WTC11 (cell line): ENCODE measurements at regions not wholly inside any gene's neighbourhood (a gene's known extent, or its start where the extent isn't known, plus 50 kb on each side); places are given as distances from the start of the nearest gene placed in this dataset.

ENCODE experiments used
- ATAC-seq: fragments of 200-7000 bp; cut with Tn5 transposase; 2 replicates; pipeline ENCODE4 v1.10.0; 2021; ENCODE audit warnings: mild to moderate bottlenecking, moderate library complexity
- CTCF ChIA-PET: fragments of 300-600 bp; sonication (Branson Sonifier 250); formaldehyde crosslinking; loops from one replicate; lab custom pipeline; 2021; ENCODE audit warnings: antibody characterized with exemption; lab: Charles Lee
- POLR2A ChIA-PET: fragments of 350-600 bp; sonication (Branson Sonifier 250); formaldehyde crosslinking; loops from one replicate; lab custom pipeline; 2021; ENCODE audit warnings: antibody characterized with exemption; lab: Charles Lee
- DNase-seq: peaks from one replicate; pipeline ENCODE4 v3.0.0; 2021; ENCODE audit warnings: low spot score
- H3K27ac Mint-ChIP-seq: 2 replicates; pipeline ENCODE4 v1.8.0; 2021; ENCODE audit warnings: mixed read lengths
- H3K27me3 Mint-ChIP-seq: 2 replicates; pipeline ENCODE4 v1.8.0; 2021; ENCODE audit warnings: low read depth, mild to moderate bottlenecking, moderate library complexity, mixed read lengths
- H3K36me3 Mint-ChIP-seq: 2 replicates; pipeline ENCODE4 v1.8.0; 2021; ENCODE audit warnings: mixed read lengths
- H3K4me1 Mint-ChIP-seq: 2 replicates; pipeline ENCODE4 v1.8.0; 2022; ENCODE audit warnings: mixed read lengths
- H3K4me3 Mint-ChIP-seq: 2 replicates; pipeline ENCODE4 v1.8.0; 2021; ENCODE audit warnings: mild to moderate bottlenecking, moderate library complexity, mixed read lengths
- H3K9me3 Mint-ChIP-seq: 2 replicates; pipeline ENCODE4 v1.8.0; 2021; ENCODE audit warnings: mixed read lengths
- ETV6 ChIP-seq: sonication (generic); formaldehyde crosslinking; IDR thresholded peaks from 2 replicates; pipeline ENCODE4 v1.8.1; 2022; ENCODE audit warnings: mild to moderate bottlenecking, missing genetic modification reagents
- FOXJ3 ChIP-seq: sonication (generic); formaldehyde crosslinking; IDR thresholded peaks from 2 replicates; pipeline ENCODE4 v1.9.0; 2021; ENCODE audit warnings: missing genetic modification reagents, mild to moderate bottlenecking, borderline replicate concordance
- GRHL2 ChIP-seq: fragments of 250-450 bp; sonication (Bioruptor Pico); IDR thresholded peaks from 2 replicates; pipeline ENCODE4 v1.8.0; 2022; ENCODE audit warnings: mild to moderate bottlenecking, moderate library complexity; ENCODE audit not compliant: insufficient replicate concordance, severe bottlenecking
- IRF2 ChIP-seq: sonication (generic); formaldehyde crosslinking; IDR thresholded peaks from 2 replicates; pipeline ENCODE4 v1.8.0; 2022; ENCODE audit warnings: low read depth, missing genetic modification reagents, borderline replicate concordance
- RELA ChIP-seq: sonication (generic); formaldehyde crosslinking; IDR thresholded peaks from 2 replicates; pipeline ENCODE4 v1.8.1; 2022; ENCODE audit warnings: missing genetic modification reagents, mild to moderate bottlenecking, borderline replicate concordance
- SMAD4 ChIP-seq: sonication (generic); formaldehyde crosslinking; IDR thresholded peaks from 2 replicates; pipeline ENCODE4 v1.8.0; 2022; ENCODE audit warnings: mild to moderate bottlenecking, missing genetic modification reagents
- TCF7 ChIP-seq: sonication (generic); formaldehyde crosslinking; IDR thresholded peaks from 2 replicates; pipeline ENCODE4 v1.8.0; 2022; ENCODE audit warnings: mild to moderate bottlenecking, low read depth, missing genetic modification reagents, moderate library complexity
- TP53 ChIP-seq: sonication (generic); formaldehyde crosslinking; IDR thresholded peaks from 2 replicates; pipeline ENCODE4 v1.8.1; 2023; ENCODE audit warnings: mild to moderate bottlenecking, missing genetic modification reagents
- ZNF232 ChIP-seq: sonication (generic); formaldehyde crosslinking; IDR thresholded peaks from 2 replicates; pipeline ENCODE4 v1.8.0; 2022; ENCODE audit warnings: mild to moderate bottlenecking, missing genetic modification reagents
- ZNF263 ChIP-seq: sonication (generic); formaldehyde crosslinking; IDR thresholded peaks from 2 replicates; pipeline ENCODE4 v1.8.1; 2022; ENCODE audit warnings: low read depth, mild to moderate bottlenecking, moderate library complexity, missing genetic modification reagents
- ZNF396 ChIP-seq: fragments of 250-450 bp; sonication (Bioruptor Pico); IDR thresholded peaks from 2 replicates; pipeline ENCODE4 v1.8.0; 2021; ENCODE audit warnings: mild to moderate bottlenecking, moderate library complexity, borderline replicate concordance
- TF ChIP-seq, protein P1 (sequence below): sonication (generic); formaldehyde crosslinking; IDR thresholded peaks from 2 replicates; pipeline ENCODE4 v1.8.1; 2022; ENCODE audit warnings: low read depth, missing genetic modification reagents, borderline replicate concordance
- TF ChIP-seq, protein P2 (sequence below): fragments of 250-450 bp; sonication (Bioruptor Pico); IDR thresholded peaks from 2 replicates; pipeline ENCODE4 v1.9.0; 2021; ENCODE audit warnings: mild to moderate bottlenecking, borderline replicate concordance
- TF ChIP-seq, protein P3 (sequence below): sonication (generic); formaldehyde crosslinking; IDR thresholded peaks from 2 replicates; pipeline ENCODE4 v1.8.1; 2023; ENCODE audit warnings: mild to moderate bottlenecking, missing genetic modification reagents, borderline replicate concordance
- TF ChIP-seq, protein P4 (sequence below): sonication (generic); formaldehyde crosslinking; IDR thresholded peaks from 2 replicates; pipeline ENCODE4 v1.8.1; 2023; ENCODE audit warnings: mild to moderate bottlenecking, missing genetic modification reagents
- TF ChIP-seq, protein P5 (sequence below): sonication (generic); formaldehyde crosslinking; IDR thresholded peaks from 2 replicates; pipeline ENCODE4 v1.8.0; 2022; ENCODE audit warnings: mild to moderate bottlenecking, missing genetic modification reagents
- TF ChIP-seq, protein P6 (sequence below): sonication (generic); formaldehyde crosslinking; IDR thresholded peaks from 2 replicates; pipeline ENCODE4 v1.8.1; 2022; ENCODE audit warnings: missing genetic modification reagents, borderline replicate concordance

DNA sequence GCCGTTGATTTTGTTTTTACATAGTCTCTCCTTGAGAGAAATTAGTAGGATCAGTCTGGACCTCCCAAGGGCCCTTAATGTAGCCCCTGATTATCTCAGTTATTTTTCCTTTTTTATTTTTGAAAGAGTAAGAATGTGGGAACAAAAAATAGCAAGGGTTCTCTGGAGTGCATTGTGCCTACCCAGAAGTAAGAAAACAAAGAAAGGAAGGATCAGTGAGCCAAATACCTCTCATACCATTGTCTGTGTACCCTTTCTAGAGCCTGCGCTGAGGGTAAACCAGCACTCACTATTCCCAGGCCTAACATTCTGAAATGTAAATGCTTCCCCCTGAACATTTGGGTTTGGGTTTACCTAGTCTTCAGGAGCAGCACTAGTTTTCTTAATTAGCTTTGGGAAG is 213.0 kb upstream of the TARS1 start (continued):
- TF ChIP-seq, protein P1, sequence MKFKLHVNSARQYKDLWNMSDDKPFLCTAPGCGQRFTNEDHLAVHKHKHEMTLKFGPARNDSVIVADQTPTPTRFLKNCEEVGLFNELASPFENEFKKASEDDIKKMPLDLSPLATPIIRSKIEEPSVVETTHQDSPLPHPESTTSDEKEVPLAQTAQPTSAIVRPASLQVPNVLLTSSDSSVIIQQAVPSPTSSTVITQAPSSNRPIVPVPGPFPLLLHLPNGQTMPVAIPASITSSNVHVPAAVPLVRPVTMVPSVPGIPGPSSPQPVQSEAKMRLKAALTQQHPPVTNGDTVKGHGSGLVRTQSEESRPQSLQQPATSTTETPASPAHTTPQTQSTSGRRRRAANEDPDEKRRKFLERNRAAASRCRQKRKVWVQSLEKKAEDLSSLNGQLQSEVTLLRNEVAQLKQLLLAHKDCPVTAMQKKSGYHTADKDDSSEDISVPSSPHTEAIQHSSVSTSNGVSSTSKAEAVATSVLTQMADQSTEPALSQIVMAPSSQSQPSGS (CRISPR knock-in tag), result no peak
- TF ChIP-seq ZNF232 (CRISPR knock-in tag), result no peak
- TF ChIP-seq FOXJ3 (CRISPR knock-in tag), result no peak
- TF ChIP-seq RELA (CRISPR knock-in tag), result no peak

DNA sequence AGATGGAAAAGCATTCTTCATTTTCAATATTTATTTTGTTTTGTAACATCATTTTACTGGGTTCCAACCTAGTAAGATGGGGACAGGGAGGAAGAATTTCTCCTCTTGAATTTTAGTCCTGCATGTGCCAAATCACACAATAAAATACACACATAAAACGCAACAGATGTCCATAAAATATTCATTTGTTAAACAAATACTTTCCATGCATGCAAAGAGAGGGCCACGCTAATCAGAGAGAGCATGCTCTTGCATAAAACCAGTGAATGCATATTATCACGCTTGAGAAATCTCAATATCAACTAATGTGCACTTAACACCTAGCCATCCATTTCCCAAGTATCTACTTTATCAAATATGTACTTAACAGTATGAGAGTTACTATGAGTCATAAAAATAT is 212.6 kb upstream of the TARS1 start:
- CTCF ChIA-PET, result interaction anchor here (1.0 kb wide), 1 partner anchor 10 kb away, joined by 3 read pairs; no protein-coding TSS in a partner anchor
- Mint-ChIP-seq H3K4me3 (no peak overlapping the region), H3K9me3 (peaks cover 9% of the 10 kb centered on the region; the same call in 1 of the 2 replicates), H3K27ac (no peak overlapping the region), H3K27me3 (no peaks in the 10 kb centered on the region; the same call in 1 of the 2 replicates), H3K4me1 (peaks cover 10% of the 10 kb centered on the region), H3K36me3 (no peaks in the 10 kb centered on the region)
- TF ChIP-seq TCF7 (no peak), GRHL2 (CRISPR knock-in tag) (no peak), ZNF263 (CRISPR knock-in tag) (no peak), SMAD4 (CRISPR knock-in tag) (no peak), ZNF396 (CRISPR knock-in tag) (no peak), ETV6 (CRISPR knock-in tag) (no peak), IRF2 (no peak), TP53 (CRISPR knock-in tag) (no peak)
- TF ChIP-seq, protein P2, sequence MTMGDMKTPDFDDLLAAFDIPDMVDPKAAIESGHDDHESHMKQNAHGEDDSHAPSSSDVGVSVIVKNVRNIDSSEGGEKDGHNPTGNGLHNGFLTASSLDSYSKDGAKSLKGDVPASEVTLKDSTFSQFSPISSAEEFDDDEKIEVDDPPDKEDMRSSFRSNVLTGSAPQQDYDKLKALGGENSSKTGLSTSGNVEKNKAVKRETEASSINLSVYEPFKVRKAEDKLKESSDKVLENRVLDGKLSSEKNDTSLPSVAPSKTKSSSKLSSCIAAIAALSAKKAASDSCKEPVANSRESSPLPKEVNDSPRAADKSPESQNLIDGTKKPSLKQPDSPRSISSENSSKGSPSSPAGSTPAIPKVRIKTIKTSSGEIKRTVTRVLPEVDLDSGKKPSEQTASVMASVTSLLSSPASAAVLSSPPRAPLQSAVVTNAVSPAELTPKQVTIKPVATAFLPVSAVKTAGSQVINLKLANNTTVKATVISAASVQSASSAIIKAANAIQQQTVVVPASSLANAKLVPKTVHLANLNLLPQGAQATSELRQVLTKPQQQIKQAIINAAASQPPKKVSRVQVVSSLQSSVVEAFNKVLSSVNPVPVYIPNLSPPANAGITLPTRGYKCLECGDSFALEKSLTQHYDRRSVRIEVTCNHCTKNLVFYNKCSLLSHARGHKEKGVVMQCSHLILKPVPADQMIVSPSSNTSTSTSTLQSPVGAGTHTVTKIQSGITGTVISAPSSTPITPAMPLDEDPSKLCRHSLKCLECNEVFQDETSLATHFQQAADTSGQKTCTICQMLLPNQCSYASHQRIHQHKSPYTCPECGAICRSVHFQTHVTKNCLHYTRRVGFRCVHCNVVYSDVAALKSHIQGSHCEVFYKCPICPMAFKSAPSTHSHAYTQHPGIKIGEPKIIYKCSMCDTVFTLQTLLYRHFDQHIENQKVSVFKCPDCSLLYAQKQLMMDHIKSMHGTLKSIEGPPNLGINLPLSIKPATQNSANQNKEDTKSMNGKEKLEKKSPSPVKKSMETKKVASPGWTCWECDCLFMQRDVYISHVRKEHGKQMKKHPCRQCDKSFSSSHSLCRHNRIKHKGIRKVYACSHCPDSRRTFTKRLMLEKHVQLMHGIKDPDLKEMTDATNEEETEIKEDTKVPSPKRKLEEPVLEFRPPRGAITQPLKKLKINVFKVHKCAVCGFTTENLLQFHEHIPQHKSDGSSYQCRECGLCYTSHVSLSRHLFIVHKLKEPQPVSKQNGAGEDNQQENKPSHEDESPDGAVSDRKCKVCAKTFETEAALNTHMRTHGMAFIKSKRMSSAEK (CRISPR knock-in tag), result no peak
- TF ChIP-seq, protein P3, sequence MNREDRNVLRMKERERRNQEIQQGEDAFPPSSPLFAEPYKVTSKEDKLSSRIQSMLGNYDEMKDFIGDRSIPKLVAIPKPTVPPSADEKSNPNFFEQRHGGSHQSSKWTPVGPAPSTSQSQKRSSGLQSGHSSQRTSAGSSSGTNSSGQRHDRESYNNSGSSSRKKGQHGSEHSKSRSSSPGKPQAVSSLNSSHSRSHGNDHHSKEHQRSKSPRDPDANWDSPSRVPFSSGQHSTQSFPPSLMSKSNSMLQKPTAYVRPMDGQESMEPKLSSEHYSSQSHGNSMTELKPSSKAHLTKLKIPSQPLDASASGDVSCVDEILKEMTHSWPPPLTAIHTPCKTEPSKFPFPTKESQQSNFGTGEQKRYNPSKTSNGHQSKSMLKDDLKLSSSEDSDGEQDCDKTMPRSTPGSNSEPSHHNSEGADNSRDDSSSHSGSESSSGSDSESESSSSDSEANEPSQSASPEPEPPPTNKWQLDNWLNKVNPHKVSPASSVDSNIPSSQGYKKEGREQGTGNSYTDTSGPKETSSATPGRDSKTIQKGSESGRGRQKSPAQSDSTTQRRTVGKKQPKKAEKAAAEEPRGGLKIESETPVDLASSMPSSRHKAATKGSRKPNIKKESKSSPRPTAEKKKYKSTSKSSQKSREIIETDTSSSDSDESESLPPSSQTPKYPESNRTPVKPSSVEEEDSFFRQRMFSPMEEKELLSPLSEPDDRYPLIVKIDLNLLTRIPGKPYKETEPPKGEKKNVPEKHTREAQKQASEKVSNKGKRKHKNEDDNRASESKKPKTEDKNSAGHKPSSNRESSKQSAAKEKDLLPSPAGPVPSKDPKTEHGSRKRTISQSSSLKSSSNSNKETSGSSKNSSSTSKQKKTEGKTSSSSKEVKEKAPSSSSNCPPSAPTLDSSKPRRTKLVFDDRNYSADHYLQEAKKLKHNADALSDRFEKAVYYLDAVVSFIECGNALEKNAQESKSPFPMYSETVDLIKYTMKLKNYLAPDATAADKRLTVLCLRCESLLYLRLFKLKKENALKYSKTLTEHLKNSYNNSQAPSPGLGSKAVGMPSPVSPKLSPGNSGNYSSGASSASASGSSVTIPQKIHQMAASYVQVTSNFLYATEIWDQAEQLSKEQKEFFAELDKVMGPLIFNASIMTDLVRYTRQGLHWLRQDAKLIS (CRISPR knock-in tag), result no peak
- TF ChIP-seq, protein P4, sequence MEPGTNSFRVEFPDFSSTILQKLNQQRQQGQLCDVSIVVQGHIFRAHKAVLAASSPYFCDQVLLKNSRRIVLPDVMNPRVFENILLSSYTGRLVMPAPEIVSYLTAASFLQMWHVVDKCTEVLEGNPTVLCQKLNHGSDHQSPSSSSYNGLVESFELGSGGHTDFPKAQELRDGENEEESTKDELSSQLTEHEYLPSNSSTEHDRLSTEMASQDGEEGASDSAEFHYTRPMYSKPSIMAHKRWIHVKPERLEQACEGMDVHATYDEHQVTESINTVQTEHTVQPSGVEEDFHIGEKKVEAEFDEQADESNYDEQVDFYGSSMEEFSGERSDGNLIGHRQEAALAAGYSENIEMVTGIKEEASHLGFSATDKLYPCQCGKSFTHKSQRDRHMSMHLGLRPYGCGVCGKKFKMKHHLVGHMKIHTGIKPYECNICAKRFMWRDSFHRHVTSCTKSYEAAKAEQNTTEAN (CRISPR knock-in tag), result no peak
- TF ChIP-seq, protein P5, sequence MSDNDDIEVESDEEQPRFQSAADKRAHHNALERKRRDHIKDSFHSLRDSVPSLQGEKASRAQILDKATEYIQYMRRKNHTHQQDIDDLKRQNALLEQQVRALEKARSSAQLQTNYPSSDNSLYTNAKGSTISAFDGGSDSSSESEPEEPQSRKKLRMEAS, result no peak
- TF ChIP-seq, protein P6, sequence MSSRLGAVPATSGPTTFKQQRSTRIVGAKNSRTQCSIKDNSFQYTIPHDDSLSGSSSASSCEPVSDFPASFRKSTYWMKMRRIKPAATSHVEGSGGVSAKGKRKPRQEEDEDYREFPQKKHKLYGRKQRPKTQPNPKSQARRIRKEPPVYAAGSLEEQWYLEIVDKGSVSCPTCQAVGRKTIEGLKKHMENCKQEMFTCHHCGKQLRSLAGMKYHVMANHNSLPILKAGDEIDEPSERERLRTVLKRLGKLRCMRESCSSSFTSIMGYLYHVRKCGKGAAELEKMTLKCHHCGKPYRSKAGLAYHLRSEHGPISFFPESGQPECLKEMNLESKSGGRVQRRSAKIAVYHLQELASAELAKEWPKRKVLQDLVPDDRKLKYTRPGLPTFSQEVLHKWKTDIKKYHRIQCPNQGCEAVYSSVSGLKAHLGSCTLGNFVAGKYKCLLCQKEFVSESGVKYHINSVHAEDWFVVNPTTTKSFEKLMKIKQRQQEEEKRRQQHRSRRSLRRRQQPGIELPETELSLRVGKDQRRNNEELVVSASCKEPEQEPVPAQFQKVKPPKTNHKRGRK (CRISPR knock-in tag), result no peak
- POLR2A ChIA-PET, result interaction anchor here (0.5 kb wide), 1 partner anchor 17 kb away, joined by 3 read pairs; no protein-coding TSS in a partner anchor
- ATAC-seq, result no peak
- DNase-seq, result no peak
